Neutrophil (primary cell): ENCODE measurements at regions not wholly inside any gene's neighbourhood (a gene's known extent, or its start where the extent isn't known, plus 50 kb on each side); places are given as distances from the start of the nearest gene placed in this dataset.

Experiments
- H3K27ac ChIP-seq: fragments of 200-600 bp; sonication (generic); 2 replicates; pipeline ENCODE4 v1.5.1; 2016; ENCODE audit warnings: mild to moderate bottlenecking, moderate library complexity
- H3K27me3 ChIP-seq: fragments of 200-600 bp; sonication (generic); 2 replicates; pipeline ENCODE4 v1.6.0; 2016; ENCODE audit warnings: mild to moderate bottlenecking
- H3K36me3 ChIP-seq: fragments of 200-600 bp; sonication (generic); 2 replicates; pipeline ENCODE4 v1.5.1; 2017
- H3K4me1 ChIP-seq, 2 experiments: fragments of 200-600 bp in 1 of 2; sonication (generic) in 1 of 2; 1 replicate in 1 of 2; 2 replicates in 1 of 2; pipeline versions ENCODE4 v1.5.1 to v1.6.1; 2013 to 2016; ENCODE audit warnings: low read depth in 1 of 2, low read length in 1 of 2, mild to moderate bottlenecking in 1 of 2, moderate library complexity in 1 of 2; ENCODE audit not compliant: control insufficient read depth in 1 of 2, insufficient read depth in 1 of 2
- H3K4me3 ChIP-seq, 2 experiments: fragments of 200-600 bp in 1 of 2; sonication (generic) in 1 of 2; 1 replicate in 1 of 2; 2 replicates in 1 of 2; pipeline ENCODE4 v1.5.1; 2013 to 2016; ENCODE audit warnings: low read depth in 1 of 2, low read length in 1 of 2, mild to moderate bottlenecking in 1 of 2, moderate library complexity in 1 of 2
- H3K9me3 ChIP-seq: fragments of 200-600 bp; sonication (generic); 2 replicates; pipeline ENCODE4 v1.5.1; 2016
- CTCF ChIP-seq: fragments of 200-600 bp; sonication (generic); IDR thresholded peaks from 2 replicates; pipeline ENCODE4 v1.5.1; 2016; ENCODE audit warnings: antibody characterized with exemption

GRCh38 chr11:127894316-127894715, 693.0 kb downstream of the ETS1 start:
- H3K36me3 ChIP-seq: no peaks in the 10 kb centered on the region
- H3K27ac ChIP-seq: no peak overlapping the region
- no peak overlapping the region for H3K4me3 ChIP-seq
- H3K27me3 ChIP-seq: no peaks in the 10 kb centered on the region
- H3K9me3 ChIP-seq: peaks cover 5% of the 10 kb centered on the region
- H3K4me1 ChIP-seq: no peaks in the 10 kb centered on the region
- no peak for TF ChIP-seq CTCF

- no peaks in the 10 kb centered on the region for H3K4me1 ChIP-seq
- H3K27ac ChIP-seq: no peak overlapping the region
- no peak for TF ChIP-seq CTCF
- H3K27me3 ChIP-seq: no peaks in the 10 kb centered on the region
- H3K36me3 ChIP-seq: no peaks in the 10 kb centered on the region
- no peak overlapping the region for H3K4me3 ChIP-seq
- H3K9me3 ChIP-seq: no peaks in the 10 kb centered on the region
Measured at GRCh38 chr11:127890030-127890615, 697.2 kb downstream of the ETS1 start.

GRCh38 chr11:127888386-127888785, 699.0 kb downstream of the ETS1 start:
- no peak overlapping the region for H3K4me3 ChIP-seq
- H3K9me3 ChIP-seq: no peaks in the 10 kb centered on the region
- no peak for TF ChIP-seq CTCF
- no peaks in the 10 kb centered on the region for H3K27me3 ChIP-seq
- no peaks in the 10 kb centered on the region for H3K4me1 ChIP-seq
- no peak overlapping the region for H3K27ac ChIP-seq
- H3K36me3 ChIP-seq: no peaks in the 10 kb centered on the region

- H3K36me3 ChIP-seq: no peaks in the 10 kb centered on the region
- no peaks in the 10 kb centered on the region for H3K4me1 ChIP-seq
- no peaks in the 10 kb centered on the region for H3K27me3 ChIP-seq
- H3K4me3 ChIP-seq: no peak overlapping the region
- no peak for TF ChIP-seq CTCF
- H3K27ac ChIP-seq: no peak overlapping the region
- H3K9me3 ChIP-seq: no peaks in the 10 kb centered on the region
Measured at GRCh38 chr11:127875131-127875530, 712.2 kb downstream of the ETS1 start.

GRCh38 chr11:127873478-127873877, 713.9 kb downstream of the ETS1 start:
- Histone ChIP-seq H3K27me3 (no peaks in the 10 kb centered on the region), H3K9me3 (no peaks in the 10 kb centered on the region), H3K4me3 (no peak overlapping the region), H3K4me1 (no peaks in the 10 kb centered on the region), H3K36me3 (no peaks in the 10 kb centered on the region), H3K27ac (no peak overlapping the region)
- TF ChIP-seq CTCF: no peak

- Histone ChIP-seq H3K4me1 (no peaks in the 10 kb centered on the region), H3K27me3 (no peaks in the 10 kb centered on the region), H3K27ac (no peak overlapping the region), H3K36me3 (no peaks in the 10 kb centered on the region), H3K4me3 (no peak overlapping the region), H3K9me3 (no peaks in the 10 kb centered on the region)
- TF ChIP-seq CTCF: no peak
Measured at GRCh38 chr11:127866109-127866508, 721.2 kb downstream of the ETS1 start.
